HG03108 (cell line): ENCODE measurements at regions not wholly inside any gene's neighbourhood (a gene's known extent, or its start where the extent isn't known, plus 50 kb on each side); places are given as distances from the start of the nearest gene placed in this dataset.

Source experiments
- ATAC-seq: cut with Tn5 transposase; IDR thresholded peaks from one replicate; pipeline ENCODE4 v1.9.1; 2021; ENCODE audit warnings: moderate library complexity; ENCODE audit not compliant: unreplicated experiment

DNA sequence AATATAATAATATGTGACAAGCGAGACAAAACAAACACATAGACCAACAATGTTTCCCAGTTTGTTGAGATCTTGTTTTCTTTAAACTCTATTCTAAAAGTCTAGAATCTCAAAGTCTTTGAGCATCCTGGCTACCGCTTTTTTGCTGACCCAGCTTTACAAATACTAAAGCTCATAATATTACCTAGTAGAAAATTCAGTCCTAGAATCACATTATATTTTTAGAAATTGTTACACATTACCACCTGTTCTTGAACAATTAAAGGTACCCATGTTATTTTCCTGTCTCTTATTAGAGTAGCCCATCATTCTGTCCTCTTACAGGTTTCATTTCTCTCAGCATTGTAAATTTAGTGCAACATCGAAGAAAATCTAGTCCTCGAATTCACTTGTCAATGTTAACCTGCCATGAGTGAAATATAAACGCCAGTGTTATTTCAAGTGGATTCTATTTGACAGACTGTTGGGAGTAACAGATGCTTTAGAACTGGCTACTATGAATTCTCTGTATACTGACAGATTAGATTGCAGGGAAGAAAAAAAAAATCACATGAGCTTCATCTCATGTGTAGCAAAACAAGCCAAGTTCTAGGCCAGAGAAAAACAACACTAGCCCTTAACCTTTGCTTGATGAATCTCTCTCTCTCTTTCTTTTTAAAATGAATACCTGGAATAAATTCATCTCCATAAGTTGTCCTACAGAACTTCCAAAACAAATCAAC, 851.2 kb upstream of the ADAMTS5 start:
- ATAC-seq = no peak

- ATAC-seq = no peak
Observed at GRCh38 chr21:27817074-27817473, 850.2 kb upstream of the ADAMTS5 start.

- no peak for ATAC-seq
Observed at GRCh38 chr21:27816301-27816700, 849.4 kb upstream of the ADAMTS5 start.

GRCh38 chr21:27814226-27814625, 847.3 kb upstream of the ADAMTS5 start:
- no peak for ATAC-seq

- no peak for ATAC-seq
Observed at GRCh38 chr21:27813750-27814149, 846.9 kb upstream of the ADAMTS5 start.

DNA sequence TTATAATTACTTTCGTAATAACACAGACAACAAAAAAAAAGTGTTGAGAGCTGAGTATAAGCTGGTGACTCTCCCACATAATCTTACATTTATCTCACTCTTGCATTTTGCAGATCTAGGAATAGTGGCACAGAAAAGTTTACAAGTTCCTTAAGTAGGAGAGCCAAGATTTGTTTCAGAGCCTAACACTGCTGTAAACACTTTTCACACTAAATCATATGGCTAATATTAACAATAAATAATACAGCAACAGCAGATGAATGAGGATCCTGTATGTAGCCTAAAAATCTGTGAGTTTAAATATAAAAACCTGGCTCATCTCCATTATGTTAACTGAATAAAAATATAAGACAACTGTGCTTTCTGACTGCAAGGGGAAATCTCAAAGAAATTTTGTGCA, 846.5 kb upstream of the ADAMTS5 start:
- ATAC-seq = no peak

DNA sequence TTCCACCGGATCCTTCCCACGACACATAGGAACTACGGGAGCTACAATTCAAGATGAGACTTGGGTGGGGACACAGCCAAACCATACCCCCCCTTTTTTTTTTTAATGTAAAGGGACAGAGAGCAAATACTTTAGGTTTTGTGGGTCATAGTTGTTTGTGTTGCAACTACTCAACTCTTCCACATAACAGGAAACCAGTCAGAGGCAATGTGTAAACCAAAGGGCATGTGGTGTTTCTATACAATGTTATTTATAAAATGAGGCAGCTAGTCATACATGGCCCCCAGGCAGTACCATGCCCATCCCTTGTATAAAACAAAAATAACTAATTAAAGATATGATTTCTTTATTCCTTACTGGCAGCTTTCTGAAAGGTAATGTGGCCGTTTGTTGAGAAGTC, 845.4 kb upstream of the ADAMTS5 start:
- no peak for ATAC-seq

DNA sequence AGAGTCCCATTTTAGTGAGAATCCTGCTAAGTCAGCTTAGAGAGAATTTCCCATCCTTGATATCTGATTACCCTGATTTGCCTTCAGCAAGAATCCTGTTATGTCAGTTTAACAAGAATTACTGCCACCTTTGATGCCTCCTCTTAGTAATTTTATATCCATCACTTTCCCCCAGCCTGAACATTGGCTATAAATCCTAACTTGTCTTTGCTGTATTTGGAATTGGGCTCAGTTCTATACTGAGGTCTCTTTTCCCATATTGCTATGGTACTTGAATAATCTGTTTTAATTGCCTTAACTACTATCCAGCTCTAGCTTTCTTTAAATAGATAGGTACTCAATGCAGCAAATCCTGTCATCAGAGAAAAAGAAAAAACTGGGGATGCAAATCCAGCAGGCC, 842.0 kb upstream of the ADAMTS5 start:
- ATAC-seq = no peak

DNA sequence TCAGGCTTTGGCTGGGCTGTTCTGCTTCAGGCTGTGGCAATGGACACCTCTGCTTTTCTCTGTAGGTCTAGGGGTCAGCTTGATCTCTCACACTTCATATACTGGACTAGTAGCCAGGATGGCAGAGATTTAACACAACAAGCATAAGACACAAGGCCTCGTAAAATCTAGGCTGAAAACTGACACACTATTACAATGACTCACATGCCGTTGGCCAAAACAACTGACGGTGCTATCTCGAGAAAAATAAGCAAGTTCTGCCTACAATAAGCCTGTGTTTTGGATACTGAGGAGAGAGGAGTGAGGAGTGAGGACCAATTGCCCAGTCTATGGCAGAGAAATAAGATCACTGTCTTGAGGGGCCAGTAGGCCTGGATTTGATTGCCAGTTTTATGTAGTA, 840.7 kb upstream of the ADAMTS5 start:
- ATAC-seq = no peak

DNA sequence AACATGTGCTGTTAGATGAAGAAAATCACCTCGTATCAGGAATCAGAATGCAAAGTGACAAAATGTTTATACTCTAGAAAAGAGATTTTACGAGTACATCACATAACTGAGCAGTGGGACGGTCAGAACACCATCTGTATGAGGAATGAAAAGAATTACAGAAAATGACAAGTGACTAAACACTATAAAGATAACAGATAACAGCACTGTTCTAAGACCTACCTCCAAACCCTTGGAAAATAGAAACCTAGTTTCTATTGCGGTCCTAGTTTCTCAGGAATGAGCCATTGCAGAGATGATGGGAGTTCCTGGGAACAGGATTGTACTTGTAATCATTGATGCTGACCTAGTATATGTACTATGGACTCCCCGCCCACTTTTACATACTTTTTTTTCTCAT, 839.4 kb upstream of the ADAMTS5 start:
- ATAC-seq = no peak

DNA sequence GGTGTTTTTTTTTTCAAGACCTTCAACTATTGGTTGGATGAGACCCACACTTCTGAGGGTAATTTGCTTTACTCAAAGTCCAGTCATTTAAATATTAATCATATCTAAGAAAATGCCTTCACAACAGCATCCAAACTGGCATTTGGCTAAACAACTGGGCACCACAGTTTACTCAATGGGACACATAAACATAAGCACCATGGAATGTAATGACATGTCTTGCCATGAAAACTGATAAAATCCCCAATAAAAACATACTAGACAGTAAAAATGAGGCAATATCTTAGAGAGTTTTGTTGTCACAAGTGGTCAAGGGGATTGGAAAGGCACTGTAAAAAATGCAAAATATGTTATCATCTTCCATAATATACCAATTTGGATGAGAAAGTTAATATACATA, 838.8 kb upstream of the ADAMTS5 start:
- ATAC-seq = no peak

DNA sequence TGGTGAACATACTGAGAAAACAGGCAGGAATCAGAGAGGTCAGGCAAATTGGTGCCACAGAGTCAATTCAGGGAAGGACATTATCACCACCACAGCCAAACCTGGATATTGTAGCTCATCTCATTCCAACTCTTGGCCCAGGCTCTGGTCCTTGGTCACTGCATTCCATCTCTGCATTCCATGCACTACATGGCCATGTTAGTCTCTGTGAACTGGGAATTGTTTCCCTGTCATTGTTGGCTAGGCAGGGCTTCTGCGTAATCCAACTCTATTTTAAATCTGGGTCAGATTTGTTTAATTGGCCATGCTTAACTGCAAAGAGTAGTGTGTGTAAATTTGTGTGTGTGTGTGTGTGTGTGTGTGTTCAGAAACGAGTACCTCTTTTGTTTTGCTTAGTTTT, 837.6 kb upstream of the ADAMTS5 start:
- no peak for ATAC-seq

DNA sequence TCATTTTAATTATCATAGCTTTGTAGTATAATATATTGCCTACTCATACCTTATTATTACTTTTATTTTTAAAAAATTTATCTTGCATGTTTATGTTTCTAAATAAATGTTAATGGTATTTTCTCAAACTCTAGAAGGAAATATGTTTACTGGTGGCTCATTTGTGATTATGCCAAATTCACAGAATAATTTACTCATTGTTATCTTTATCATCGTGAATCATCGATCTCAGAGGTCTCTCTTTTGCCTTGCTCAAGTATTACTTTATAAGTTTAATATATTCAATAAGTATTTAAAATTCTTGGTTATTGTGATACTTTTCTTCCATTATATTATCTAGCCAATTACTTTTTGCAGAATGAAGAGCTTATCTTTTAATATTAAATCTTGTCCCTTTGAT, 836.7 kb upstream of the ADAMTS5 start:
- no peak for ATAC-seq

GRCh38 chr21:27802816-27803475, 836.1 kb upstream of the ADAMTS5 start:
- no peak for ATAC-seq

DNA sequence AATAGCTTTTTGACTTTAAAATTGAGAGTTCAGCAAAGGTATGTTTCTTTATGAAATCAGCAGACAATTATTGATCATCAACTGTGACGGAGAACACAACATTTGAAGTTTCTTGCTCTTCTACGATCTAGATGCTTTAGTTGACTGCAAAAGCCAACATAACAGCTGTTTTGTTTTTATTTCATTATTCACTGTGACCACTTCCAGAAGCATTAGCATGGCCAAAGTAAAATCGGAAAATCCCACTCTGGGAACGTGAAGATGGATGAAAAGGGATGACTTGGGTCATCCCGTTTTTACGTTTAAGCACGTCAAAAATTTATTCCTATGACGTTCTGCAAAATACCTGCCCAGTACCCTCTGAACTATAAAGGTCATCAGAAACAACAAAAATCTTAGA, 833.0 kb upstream of the ADAMTS5 start:
- no peak for ATAC-seq

GRCh38 chr21:27796106-27796505, 829.2 kb upstream of the ADAMTS5 start:
- ATAC-seq = no peak

- ATAC-seq = no peak
Observed at GRCh38 chr21:27795418-27795817, 828.5 kb upstream of the ADAMTS5 start.

DNA sequence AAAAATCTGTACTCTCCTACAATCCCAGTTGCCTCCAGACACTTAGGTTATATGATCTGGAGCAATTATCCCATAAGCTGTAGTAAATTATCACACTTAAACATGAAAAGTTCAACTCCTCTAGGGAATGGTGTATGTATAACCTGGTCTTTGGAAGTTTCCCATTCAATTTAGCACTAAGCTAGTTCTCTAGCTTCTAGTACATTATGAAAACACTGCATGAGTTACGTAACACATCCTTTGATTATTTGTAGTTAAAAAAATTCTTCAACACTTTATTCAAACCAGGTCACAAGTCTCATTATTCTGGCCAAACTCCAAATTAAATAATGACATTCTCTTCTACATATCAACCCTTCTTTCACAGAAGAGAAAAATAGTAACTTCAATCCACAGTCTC, 827.0 kb upstream of the ADAMTS5 start:
- no peak for ATAC-seq

GRCh38 chr21:27787046-27787445, 820.2 kb upstream of the ADAMTS5 start:
- ATAC-seq = no peak

GRCh38 chr21:27779606-27780005, 812.7 kb upstream of the ADAMTS5 start:
- ATAC-seq = no peak

- ATAC-seq = no peak
Observed at GRCh38 chr21:27776925-27777553, 810.2 kb upstream of the ADAMTS5 start.

GRCh38 chr21:27772816-27773215, 805.9 kb upstream of the ADAMTS5 start:
- no peak for ATAC-seq
